ENCODE measurements at regions not wholly inside any gene's neighbourhood (a gene's known extent, or its start where the extent isn't known, plus 50 kb on each side); places are given as distances from the start of the nearest gene placed in this dataset.
"Not testable (repeated sequence)": the region's sequence is repeated elsewhere in the genome, so short reads cannot be mapped to it uniquely, and the experiment has no call there.

DNA sequence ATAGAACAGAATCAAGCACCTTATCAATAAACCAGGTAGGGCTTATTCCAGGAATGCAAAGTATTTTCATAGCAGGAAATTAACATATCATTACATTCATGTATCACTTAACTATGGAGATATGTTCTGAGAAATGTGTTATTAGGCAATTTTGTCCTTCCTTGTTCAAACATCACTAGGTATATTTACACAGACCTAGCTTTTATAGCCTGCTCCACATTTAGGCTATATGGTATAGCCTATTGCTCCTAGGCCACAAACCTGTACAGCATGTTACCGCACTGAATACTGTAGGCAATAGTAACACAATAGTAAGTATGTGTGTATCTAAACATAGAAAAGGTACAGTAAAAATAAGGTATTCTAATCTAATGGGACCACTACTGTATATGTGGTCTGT lies 82.8 kb upstream of the KCTD1 start:
- Mint-ChIP-seq H3K36me3 (no peaks in the 10 kb centered on the region), H3K9me3 (no peaks in the 10 kb centered on the region), H3K4me3 (no peak overlapping the region), H3K27ac (no peak overlapping the region), H3K4me1 (no peaks in the 10 kb centered on the region), H3K27me3 (peaks cover 32% of the 10 kb centered on the region)
- ATAC-seq, result no peak

DNA sequence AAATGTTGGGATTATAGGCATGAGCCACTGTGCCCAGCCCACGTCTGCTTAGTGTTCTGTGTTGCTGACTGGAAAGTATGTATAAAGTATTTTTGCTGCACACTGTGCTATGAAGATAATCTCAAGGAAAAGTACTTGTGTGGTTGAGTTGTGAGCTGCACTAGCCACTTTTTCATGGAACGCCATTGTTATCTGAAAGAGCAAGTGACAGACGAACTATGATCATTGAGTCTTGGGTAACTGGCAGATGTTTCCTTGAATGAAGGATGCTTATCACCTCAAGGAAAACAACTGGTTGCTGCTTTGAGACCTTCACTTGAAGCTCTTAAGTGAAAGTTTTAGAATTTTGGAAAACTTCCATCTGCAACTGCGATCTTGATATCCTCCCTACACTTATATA lies 82.2 kb upstream of the KCTD1 start:
- H3K36me3 Mint-ChIP-seq, result no peaks in the 10 kb centered on the region
- no peak overlapping the region for H3K4me3 Mint-ChIP-seq
- H3K9me3 Mint-ChIP-seq, result peaks cover 2% of the 10 kb centered on the region
- H3K27ac Mint-ChIP-seq, result no peak overlapping the region
- H3K4me1 Mint-ChIP-seq, result no peaks in the 10 kb centered on the region
- no peak for ATAC-seq
- H3K27me3 Mint-ChIP-seq, result peaks cover 32% of the 10 kb centered on the region

DNA sequence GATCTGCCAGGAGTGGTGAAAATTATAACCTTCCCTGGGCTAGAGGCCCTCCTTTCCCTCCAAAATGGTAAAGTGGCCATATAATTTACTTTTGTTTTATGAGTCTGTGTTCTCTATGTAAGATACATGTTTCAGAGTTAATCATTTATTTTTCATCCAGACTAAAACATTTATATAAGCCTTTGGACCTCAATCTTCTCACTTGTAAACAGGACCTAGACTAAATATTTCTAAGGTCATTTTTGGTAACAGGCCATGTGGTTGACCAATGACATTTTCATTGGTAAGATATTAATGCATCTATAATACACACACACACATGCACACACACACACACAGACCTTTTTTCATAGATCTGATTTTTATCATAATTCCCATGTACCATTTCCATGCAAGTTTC lies 79.7 kb upstream of the KCTD1 start:
- ATAC-seq, result no peak
- Mint-ChIP-seq H3K27me3 (peaks cover 22% of the 10 kb centered on the region), H3K27ac (no peak overlapping the region), H3K4me3 (no peak overlapping the region), H3K9me3 (peaks cover 13% of the 10 kb centered on the region), H3K4me1 (no peaks in the 10 kb centered on the region), H3K36me3 (peaks cover 4% of the 10 kb centered on the region)

DNA sequence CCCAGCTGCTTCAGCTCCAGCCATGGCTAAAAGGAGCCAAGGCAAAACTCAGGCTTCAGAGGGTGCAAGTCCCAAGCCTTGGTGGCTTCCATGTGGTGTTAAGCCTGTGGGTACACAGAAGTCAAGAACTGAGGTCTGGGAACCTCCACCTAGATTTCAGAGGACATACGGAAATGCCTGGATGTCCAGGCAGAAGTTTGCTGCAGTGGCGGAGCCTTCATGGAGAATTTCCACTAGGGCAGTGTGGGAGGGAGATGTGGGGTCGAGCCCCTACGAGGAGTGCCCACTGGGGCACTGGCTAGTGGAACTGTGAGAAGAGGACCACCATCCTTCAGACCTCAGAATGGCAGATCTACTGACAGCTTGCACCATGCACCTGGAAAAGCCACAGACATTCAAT lies 76.1 kb upstream of the KCTD1 start:
- Mint-ChIP-seq H3K27ac (no peak overlapping the region), H3K27me3 (peaks cover 16% of the 10 kb centered on the region), H3K36me3 (peaks cover 4% of the 10 kb centered on the region), H3K9me3 (peaks cover 23% of the 10 kb centered on the region), H3K4me1 (no peaks in the 10 kb centered on the region), H3K4me3 (no peak overlapping the region)
- no peak for ATAC-seq

DNA sequence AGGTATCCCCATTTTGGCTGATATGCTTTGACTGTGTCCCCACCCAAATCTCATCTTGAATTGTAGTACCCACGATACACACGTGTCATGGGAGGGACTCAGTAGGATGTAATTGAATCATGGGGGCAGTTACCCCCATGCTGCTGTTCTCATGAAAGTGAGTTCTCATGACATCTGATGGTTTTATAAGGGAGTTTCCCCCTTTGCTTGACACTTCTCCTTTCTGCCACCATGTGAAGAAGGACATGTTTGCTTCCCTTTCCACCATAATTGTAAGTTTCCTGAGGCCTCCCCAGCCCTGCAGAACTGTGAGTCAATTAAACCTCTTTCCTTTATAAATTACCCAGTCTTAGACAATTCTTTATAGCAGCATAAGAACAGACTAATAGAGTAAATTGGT lies 75.0 kb upstream of the KCTD1 start:
- not testable (repeated sequence) for H3K4me1 Mint-ChIP-seq, H3K36me3 Mint-ChIP-seq, H3K27me3 Mint-ChIP-seq, ATAC-seq, H3K4me3 Mint-ChIP-seq, H3K27ac Mint-ChIP-seq
- H3K9me3 Mint-ChIP-seq, result peaks cover 23% of the 10 kb centered on the region

DNA sequence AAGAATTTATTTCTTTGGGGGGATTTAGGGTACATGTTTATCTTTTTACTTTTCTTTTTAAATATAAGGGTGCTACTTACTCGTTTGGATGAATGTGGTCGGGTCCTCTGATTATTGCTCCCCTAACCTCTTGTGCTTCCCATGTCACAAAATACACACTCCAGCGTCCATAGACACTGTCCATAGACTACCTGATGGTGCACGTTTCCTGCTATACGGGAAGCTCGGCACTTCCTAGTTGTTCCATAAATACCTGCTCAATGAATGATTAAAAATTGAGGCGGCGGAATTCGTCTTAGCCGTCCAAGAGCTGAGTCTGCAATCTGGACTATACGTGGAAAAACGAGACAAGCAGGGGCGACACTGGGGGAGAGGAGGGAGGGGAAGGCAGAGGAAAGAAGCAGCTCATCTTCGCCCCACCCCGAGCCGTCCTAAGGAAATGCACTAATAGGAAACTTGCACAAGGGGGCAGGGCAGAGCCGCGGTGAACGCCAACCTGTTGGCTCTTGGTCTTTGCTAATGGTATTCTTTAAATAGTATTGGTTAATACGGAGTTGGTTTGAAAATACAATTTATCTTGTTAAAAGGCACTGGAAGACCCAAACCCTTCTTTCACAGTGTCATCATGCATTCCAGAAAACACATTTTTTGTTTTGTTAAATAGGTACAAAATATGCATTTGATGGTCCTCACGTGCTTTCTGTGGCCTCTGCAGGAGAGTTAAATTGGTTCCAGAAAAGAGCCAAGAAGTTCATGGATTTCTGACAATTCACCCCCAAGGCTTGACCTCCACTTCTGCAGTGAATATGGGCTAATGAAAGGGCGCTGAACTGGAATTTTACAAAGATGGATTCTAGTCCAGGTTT lies 73.0 kb upstream of the KCTD1 start:
- peaks cover 4% of the 10 kb centered on the region for H3K36me3 Mint-ChIP-seq
- no peaks in the 10 kb centered on the region for H3K4me1 Mint-ChIP-seq
- H3K27me3 Mint-ChIP-seq, result peaks cover 8% of the 10 kb centered on the region
- no peak overlapping the region for H3K27ac Mint-ChIP-seq
- ATAC-seq, result no peak
- no peak overlapping the region for H3K4me3 Mint-ChIP-seq
- peaks cover 23% of the 10 kb centered on the region for H3K9me3 Mint-ChIP-seq

DNA sequence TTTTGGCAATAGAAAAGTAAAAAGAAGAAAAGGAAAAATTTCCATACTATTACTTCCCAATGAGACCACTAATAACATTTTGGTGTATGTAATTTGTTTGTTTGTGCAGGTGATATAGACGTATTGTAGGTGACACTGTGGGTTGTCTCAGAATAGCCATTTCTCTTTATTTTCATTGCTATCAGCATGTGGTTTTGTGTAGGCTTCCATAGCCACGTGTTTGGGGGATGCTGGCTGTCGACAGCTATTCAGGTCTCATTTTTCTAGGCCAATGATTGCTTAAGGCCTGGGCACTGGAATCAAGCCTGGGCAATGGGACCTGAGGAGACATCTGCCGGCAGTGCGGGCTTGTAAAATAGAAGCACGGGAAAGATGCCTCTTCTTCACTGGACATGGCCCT lies 71.0 kb upstream of the KCTD1 start:
- Mint-ChIP-seq H3K9me3 (peaks cover 18% of the 10 kb centered on the region), H3K27me3 (peaks cover 8% of the 10 kb centered on the region), H3K36me3 (peaks cover 4% of the 10 kb centered on the region), H3K4me1 (no peaks in the 10 kb centered on the region), H3K4me3 (no peak overlapping the region), H3K27ac (no peak overlapping the region)
- ATAC-seq, result no peak

DNA sequence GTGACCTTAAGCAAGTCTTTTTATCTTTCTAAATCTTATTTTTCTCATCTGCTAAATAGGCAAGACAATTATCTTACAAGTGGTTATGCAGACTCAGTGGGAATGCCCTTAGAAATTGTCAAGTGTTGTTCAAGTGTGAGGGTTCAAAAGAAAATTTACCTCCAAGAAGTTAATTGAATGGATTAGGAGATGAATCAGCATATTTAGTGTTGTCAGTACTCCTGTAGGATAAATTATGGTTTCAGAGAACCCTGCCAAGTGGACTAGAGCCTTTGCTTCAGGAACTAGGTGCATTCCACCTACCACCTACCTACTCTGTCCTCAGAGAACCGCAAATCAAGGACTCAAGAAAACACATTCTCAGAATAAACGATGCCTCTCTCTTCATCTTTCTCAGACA lies 69.8 kb upstream of the KCTD1 start:
- H3K4me3 Mint-ChIP-seq, result no peak overlapping the region
- H3K9me3 Mint-ChIP-seq, result peaks cover 13% of the 10 kb centered on the region
- no peak for ATAC-seq
- no peak overlapping the region for H3K27ac Mint-ChIP-seq
- H3K27me3 Mint-ChIP-seq, result peaks cover 19% of the 10 kb centered on the region
- H3K36me3 Mint-ChIP-seq, result no peaks in the 10 kb centered on the region
- no peaks in the 10 kb centered on the region for H3K4me1 Mint-ChIP-seq

DNA sequence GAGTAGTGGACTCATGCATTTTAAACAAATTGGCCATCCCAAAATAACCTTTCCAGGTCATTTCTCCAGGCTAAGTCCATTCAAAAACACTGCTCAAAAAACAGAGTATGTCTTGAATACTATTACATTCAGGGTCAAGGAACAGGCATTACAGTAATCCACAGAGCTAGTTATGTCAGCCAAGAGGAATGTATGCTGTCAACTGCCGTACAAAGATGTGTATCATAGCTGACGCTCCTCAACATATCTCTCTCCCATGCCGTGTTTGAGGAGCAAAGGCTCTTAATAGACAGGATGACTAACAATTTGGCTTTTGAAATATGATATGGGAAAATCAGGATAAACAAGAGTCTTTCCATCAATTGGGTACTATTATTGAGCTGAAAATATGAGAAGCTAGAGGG lies 68.8 kb upstream of the KCTD1 start:
- no peak for ATAC-seq
- no peak overlapping the region for H3K4me3 Mint-ChIP-seq
- no peak overlapping the region for H3K27ac Mint-ChIP-seq
- H3K36me3 Mint-ChIP-seq, result no peaks in the 10 kb centered on the region
- peaks cover 21% of the 10 kb centered on the region for H3K27me3 Mint-ChIP-seq
- H3K4me1 Mint-ChIP-seq, result no peaks in the 10 kb centered on the region
- peaks cover 5% of the 10 kb centered on the region for H3K9me3 Mint-ChIP-seq

DNA sequence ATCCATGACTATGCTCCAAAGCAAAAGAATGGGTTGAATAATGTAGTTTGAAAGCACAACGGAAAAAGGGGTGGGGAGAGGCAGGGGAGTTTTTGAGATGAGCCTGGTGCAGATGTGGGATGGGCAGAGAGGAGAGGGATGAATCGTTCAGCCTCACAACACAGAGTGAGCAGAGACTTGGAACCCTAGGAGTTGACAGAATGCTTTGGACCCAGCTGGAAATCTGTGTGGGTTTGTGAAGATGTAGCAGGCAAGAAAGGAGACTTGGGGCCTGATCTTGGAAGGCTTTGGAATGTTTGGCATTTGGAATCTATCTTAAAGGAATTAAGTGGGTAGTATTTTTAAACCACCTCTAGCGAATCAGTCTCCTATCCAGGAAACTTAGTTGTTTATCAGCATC lies 66.0 kb upstream of the KCTD1 start:
- H3K27ac Mint-ChIP-seq, result no peak overlapping the region
- no peak overlapping the region for H3K4me3 Mint-ChIP-seq
- H3K9me3 Mint-ChIP-seq, result peaks cover 2% of the 10 kb centered on the region
- H3K36me3 Mint-ChIP-seq, result no peaks in the 10 kb centered on the region
- H3K27me3 Mint-ChIP-seq, result peaks cover 47% of the 10 kb centered on the region
- no peak for ATAC-seq
- no peaks in the 10 kb centered on the region for H3K4me1 Mint-ChIP-seq

Data from stimulated activated memory B cell treated with anti-CD40 and anti-IgM and Interleukin-4, amounts not matched to agents 10 μg/mL and 1 μg/mL and 100 μg/mL, for 72 hours (primary cell).